IMR-90 (cell line): ENCODE measurements at regions not wholly inside any gene's neighbourhood (a gene's known extent, or its start where the extent isn't known, plus 50 kb on each side); places are given as distances from the start of the nearest gene placed in this dataset.

Source experiments
- ATAC-seq: fragments of 200-7000 bp; cut with Tn5 transposase; 2 replicates; pipeline ENCODE4 v1.9.1; 2020; ENCODE audit warnings: low read depth, mild to moderate bottlenecking, moderate library complexity
- BruUV-seq: library from RNA; stranded (reverse); fragments of 400-500 nt; replicated peaks from 2 replicates; lab custom pipeline; 2021; lab: Mats Ljungman, UMichigan
- CTCF ChIA-PET: fragments of 300-600 bp; formaldehyde crosslinking; extraction: SDS; loops from one replicate; lab custom pipeline; 2021; ENCODE audit warnings: antibody characterized with exemption; lab: Yijun Ruan, JAX
- POLR2A ChIA-PET: fragments of 300-600 bp; sonication (Branson Sonifier 250); formaldehyde crosslinking; loops from one replicate; lab custom pipeline; 2022; ENCODE audit warnings: antibody characterized with exemption; ENCODE audit not compliant: unreplicated experiment; lab: Charles Lee
- DNase-seq: peaks from one replicate; pipeline ENCODE4 v3.0.0; 2013
- H2AFZ ChIP-seq: replicated peaks from 2 replicates; pipeline ENCODE3; 2013; ENCODE audit warnings: low read length, mild to moderate bottlenecking; ENCODE audit not compliant: poor library complexity
- H2AK5ac ChIP-seq: 2 replicates; pipeline ENCODE4 v1.6.1; 2013; ENCODE audit warnings: low read depth, low read length, inconsistent platforms
- H2AK9ac ChIP-seq: replicated peaks from 2 replicates; pipeline ENCODE3; 2013; ENCODE audit warnings: mild to moderate bottlenecking, low read depth, low read length, moderate library complexity; ENCODE audit not compliant: poor library complexity
- H2BK120ac ChIP-seq: 2 replicates; pipeline ENCODE4 v1.6.1; 2013; ENCODE audit warnings: low read depth, low read length, inconsistent platforms
- H2BK15ac ChIP-seq: 3 replicates; pipeline ENCODE4 v1.6.1; 2013; ENCODE audit warnings: low read depth, low read length, inconsistent platforms
- H2BK20ac ChIP-seq: 2 replicates; pipeline ENCODE4 v1.6.1; 2013; ENCODE audit warnings: low read depth, mild to moderate bottlenecking, inconsistent platforms, low read length, moderate library complexity
- H2BK5ac ChIP-seq: 2 replicates; pipeline ENCODE4 v1.6.1; 2013; ENCODE audit warnings: mild to moderate bottlenecking, low read depth, low read length, inconsistent platforms; ENCODE audit not compliant: poor library complexity, severe bottlenecking
- H3K14ac ChIP-seq: replicated peaks from 2 replicates; pipeline ENCODE4 v1.6.1; 2013; ENCODE audit warnings: low read depth, low read length, inconsistent platforms
- H3K18ac ChIP-seq: 2 replicates; pipeline ENCODE4 v1.6.1; 2013; ENCODE audit warnings: low read depth, low read length, control low read depth
- H3K23ac ChIP-seq: 2 replicates; pipeline ENCODE4 v1.6.1; 2013; ENCODE audit warnings: low read depth, low read length, inconsistent platforms
- H3K27ac ChIP-seq: 2 replicates; pipeline ENCODE4 v1.5.1; 2013; ENCODE audit warnings: mild to moderate bottlenecking, control low read depth, low read length; ENCODE audit not compliant: insufficient read depth
- H3K27me3 ChIP-seq: 2 replicates; pipeline ENCODE4 v1.6.1; 2013; ENCODE audit warnings: low read length; ENCODE audit not compliant: control insufficient read depth, insufficient read depth
- H3K36me3 ChIP-seq: 2 replicates; pipeline ENCODE4 v1.6.1; 2013; ENCODE audit warnings: low read length, mixed read lengths; ENCODE audit not compliant: control insufficient read depth, insufficient read depth
- H3K4ac ChIP-seq: 2 replicates; pipeline ENCODE4 v1.6.1; 2013; ENCODE audit warnings: low read depth, low read length, inconsistent platforms
- H3K4me1 ChIP-seq: 2 replicates; pipeline ENCODE4 v1.6.1; 2013; ENCODE audit warnings: low read length, mixed read lengths; ENCODE audit not compliant: control insufficient read depth, insufficient read depth
- H3K4me2 ChIP-seq: 2 replicates; pipeline ENCODE4 v1.6.1; 2013; ENCODE audit warnings: low read depth, mild to moderate bottlenecking, control low read depth, low read length, moderate library complexity
- H3K4me3 ChIP-seq: 2 replicates; pipeline ENCODE4 v1.5.1; 2013; ENCODE audit warnings: low read depth, mild to moderate bottlenecking, control low read depth, low read length, moderate library complexity; ENCODE audit not compliant: insufficient read depth
- H3K56ac ChIP-seq: 2 replicates; pipeline ENCODE4 v1.6.1; 2013; ENCODE audit warnings: low read length, inconsistent platforms; ENCODE audit not compliant: insufficient read depth; ENCODE audit errors: extremely low read depth
- H3K79me1 ChIP-seq, 2 experiments: 2 replicates each; pipeline ENCODE4 v1.6.1; 2013; ENCODE audit warnings: low read length in 2 of 2, inconsistent platforms in 1 of 2, low read depth in 1 of 2
- H3K9ac ChIP-seq: 2 replicates; pipeline ENCODE4 v1.6.1; 2013; ENCODE audit warnings: low read depth, low read length, control low read depth
- H3K9me1 ChIP-seq: 2 replicates; pipeline ENCODE4 v1.6.1; 2013; ENCODE audit warnings: low read length, inconsistent platforms; ENCODE audit not compliant: insufficient read depth
- H3K9me3 ChIP-seq: 2 replicates; pipeline ENCODE4 v1.6.1; 2013; ENCODE audit warnings: low read length; ENCODE audit not compliant: control insufficient read depth, insufficient read depth
- H4K20me1 ChIP-seq: 2 replicates; pipeline ENCODE4 v1.6.1; 2013; ENCODE audit warnings: low read length, inconsistent platforms; ENCODE audit not compliant: insufficient read depth
- H4K5ac ChIP-seq: 2 replicates; pipeline ENCODE4 v1.6.1; 2013; ENCODE audit warnings: mild to moderate bottlenecking, low read depth, low read length, control low read depth
- H4K8ac ChIP-seq, 2 experiments: 2 replicates each; pipeline ENCODE4 v1.6.1; 2013; ENCODE audit warnings: low read depth in 2 of 2, low read length in 2 of 2, control low read depth in 1 of 2, inconsistent platforms in 1 of 2
- H4K91ac ChIP-seq: 2 replicates; pipeline ENCODE4 v1.6.1; 2013; ENCODE audit warnings: low read depth, low read length, inconsistent platforms; ENCODE audit not compliant: insufficient read depth
- BHLHE40 ChIP-seq: fragments of 150-350 bp; IDR thresholded peaks from 2 replicates; pipeline ENCODE4 v1.6.1; 2016; ENCODE audit warnings: mild to moderate bottlenecking, low read depth, low read length
- CEBPB ChIP-seq: IDR thresholded peaks from 2 replicates; pipeline ENCODE4 v1.6.1; 2012; ENCODE audit warnings: low read depth, low read length, improper control_type of control experiment
- CHD1 ChIP-seq: IDR thresholded peaks from 2 replicates; pipeline ENCODE4 v1.6.1; 2012; ENCODE audit warnings: low read depth, low read length, improper control_type of control experiment
- CTCF ChIP-seq: conservative IDR thresholded peaks from 2 replicates; pipeline ENCODE4 v1.5.1; 2012; ENCODE audit warnings: mild to moderate bottlenecking, low read depth, low read length, improper control_type of control experiment
- FOS ChIP-seq: fragments of 150-350 bp; IDR thresholded peaks from 2 replicates; pipeline ENCODE4 v1.6.1; 2016; ENCODE audit warnings: low read depth, low read length
- MAFK ChIP-seq: IDR thresholded peaks from 2 replicates; pipeline ENCODE4 v1.6.1; 2012; ENCODE audit warnings: low read depth, low read length, improper control_type of control experiment
- MAZ ChIP-seq: IDR thresholded peaks from 2 replicates; pipeline ENCODE4 v1.6.1; 2012; ENCODE audit warnings: low read depth, mild to moderate bottlenecking, low read length, improper control_type of control experiment, moderate library complexity, borderline replicate concordance
- MXI1 ChIP-seq: IDR thresholded peaks from 2 replicates; pipeline ENCODE4 v1.6.1; 2012; ENCODE audit warnings: low read depth, mild to moderate bottlenecking, low read length, moderate library complexity, borderline replicate concordance
- NFE2L2 ChIP-seq: fragments of 150-350 bp; IDR thresholded peaks from 2 replicates; pipeline ENCODE4 v1.6.1; 2016; ENCODE audit warnings: low read depth, mild to moderate bottlenecking, low read length
- POLR2A ChIP-seq: IDR thresholded peaks from 2 replicates; pipeline ENCODE4 v1.6.1; 2012; ENCODE audit warnings: mild to moderate bottlenecking, low read depth, low read length
- RAD21 ChIP-seq: IDR thresholded peaks from 2 replicates; pipeline ENCODE4 v1.6.1; 2012; ENCODE audit warnings: low read length, improper control_type of control experiment
- RCOR1 ChIP-seq: IDR thresholded peaks from 2 replicates; pipeline ENCODE4 v1.6.1; 2012; ENCODE audit warnings: mild to moderate bottlenecking, low read length, improper control_type of control experiment; ENCODE audit not compliant: insufficient replicate concordance
- RFX5 ChIP-seq: IDR thresholded peaks from 2 replicates; pipeline ENCODE4 v1.8.0; 2012; ENCODE audit warnings: low read depth, mild to moderate bottlenecking, low read length, moderate library complexity
- SMC3 ChIP-seq: fragments of 150-350 bp; IDR thresholded peaks from 2 replicates; pipeline ENCODE4 v1.6.1; 2016; ENCODE audit warnings: low read depth, mild to moderate bottlenecking, antibody characterized with exemption, low read length, moderate library complexity
- WGBS, 2 experiments: methylation state at CpG; one replicate each; pipeline versions ENCODE4 v1.1.5 to v1.1.7; 2013; ENCODE audit warnings: missing lambda C conversion rate in 2 of 2; ENCODE audit not compliant: insufficient read length in 1 of 2; ENCODE audit errors: extremely low coverage in 2 of 2; 5-methylcytosine and 5-hydroxymethylcytosine counted together
- dilution Hi-C: fragments of 300-500 bp; cut with HindIII; formaldehyde crosslinking; loops from one replicate; pipeline ENCODE4 v1.14.3; 2018; ENCODE audit warnings: low sequenced_read_pairs; ENCODE audit not compliant: unreplicated experiment
- in situ Hi-C: fragments of 300-500 bp; cut with MboI; formaldehyde crosslinking; loops from 3 replicates; pipeline ENCODE4 v1.14.3; 2019; ENCODE audit warnings: low sequenced_read_pairs, inconsistent platforms, mixed read lengths
- intact Hi-C: fragments of 100-400 bp; cut with micrococcal nuclease; formaldehyde crosslinking; loops from 2 replicates; pipeline ENCODE4 v1.10.0; 2022
- TF ChIP-seq, protein P1 (sequence below): fragments of 150-350 bp; IDR thresholded peaks from 2 replicates; pipeline ENCODE4 v1.6.1; 2017; ENCODE audit warnings: mild to moderate bottlenecking, antibody characterized with exemption, low read length, low read depth
- TF ChIP-seq, protein P2 (sequence below): fragments of 150-350 bp; IDR thresholded peaks from 2 replicates; pipeline ENCODE4 v1.6.1; 2016; ENCODE audit warnings: low read depth, mild to moderate bottlenecking, low read length, moderate library complexity, borderline replicate concordance

GRCh38 chr6:113709936-113710509 lies 147.1 kb upstream of the MARCKS start:
- Histone ChIP-seq H2BK120ac (no peak overlapping the region), H3K4me1 (peaks cover 2% of the 10 kb centered on the region; the same call in 1 of the 2 replicates), H2AK9ac (no peak overlapping the region), H3K4me3 (no peak overlapping the region), H3K9me1 (no peaks in the 10 kb centered on the region), H4K8ac (no peak overlapping the region), H3K27me3 (peaks cover 10% of the 10 kb centered on the region), H3K4ac (no peak overlapping the region), H3K18ac (no peak overlapping the region), H3K56ac (no peak overlapping the region), H3K9me3 (no peaks in the 10 kb centered on the region), H2AK5ac (no peak overlapping the region), H2BK5ac (no peak overlapping the region), H3K9ac (no peak overlapping the region), H4K20me1 (no peaks in the 10 kb centered on the region), H4K91ac (no peak overlapping the region), H3K23ac (no peak overlapping the region), H3K4me2 (no peak overlapping the region), H2BK15ac (no peak overlapping the region), H4K5ac (no peak overlapping the region), H3K36me3 (no peaks in the 10 kb centered on the region), H2AFZ (no peak overlapping the region), H2BK20ac (no peak overlapping the region), H3K14ac (no peak overlapping the region), H3K27ac (no peak overlapping the region), H3K79me1 (no peaks in the 10 kb centered on the region)
- dilution Hi-C loops (no loop called here), intact Hi-C loops (no loop called here), in situ Hi-C loops (no loop called here)
- no CpG with 5 or more reads among the region's 6 CpGs for WGBS, 2 experiments
- BruUV-seq = no TSS peak
- TF ChIP-seq SMC3 (no peak), RFX5 (no peak), CHD1 (no peak), NFE2L2 (no peak), RCOR1 (no peak), CTCF (no peak), MAZ (no peak), FOS (no peak), BHLHE40 (no peak), POLR2A (no peak), MXI1 (no peak), RAD21 (no peak), CEBPB (no peak), MAFK (no peak)
- TF ChIP-seq, protein P1, sequence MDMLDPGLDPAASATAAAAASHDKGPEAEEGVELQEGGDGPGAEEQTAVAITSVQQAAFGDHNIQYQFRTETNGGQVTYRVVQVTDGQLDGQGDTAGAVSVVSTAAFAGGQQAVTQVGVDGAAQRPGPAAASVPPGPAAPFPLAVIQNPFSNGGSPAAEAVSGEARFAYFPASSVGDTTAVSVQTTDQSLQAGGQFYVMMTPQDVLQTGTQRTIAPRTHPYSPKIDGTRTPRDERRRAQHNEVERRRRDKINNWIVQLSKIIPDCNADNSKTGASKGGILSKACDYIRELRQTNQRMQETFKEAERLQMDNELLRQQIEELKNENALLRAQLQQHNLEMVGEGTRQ = no peak
- TF ChIP-seq, protein P2, sequence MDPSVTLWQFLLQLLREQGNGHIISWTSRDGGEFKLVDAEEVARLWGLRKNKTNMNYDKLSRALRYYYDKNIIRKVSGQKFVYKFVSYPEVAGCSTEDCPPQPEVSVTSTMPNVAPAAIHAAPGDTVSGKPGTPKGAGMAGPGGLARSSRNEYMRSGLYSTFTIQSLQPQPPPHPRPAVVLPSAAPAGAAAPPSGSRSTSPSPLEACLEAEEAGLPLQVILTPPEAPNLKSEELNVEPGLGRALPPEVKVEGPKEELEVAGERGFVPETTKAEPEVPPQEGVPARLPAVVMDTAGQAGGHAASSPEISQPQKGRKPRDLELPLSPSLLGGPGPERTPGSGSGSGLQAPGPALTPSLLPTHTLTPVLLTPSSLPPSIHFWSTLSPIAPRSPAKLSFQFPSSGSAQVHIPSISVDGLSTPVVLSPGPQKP = no peak
- no peak for ATAC-seq
- CTCF ChIA-PET = no interaction called here
- POLR2A ChIA-PET = no interaction called here
- DNase-seq = no peak
